ENCODE measurements at regions not wholly inside any gene's neighbourhood (a gene's known extent, or its start where the extent isn't known, plus 50 kb on each side); places are given as distances from the start of the nearest gene placed in this dataset.

DNA sequence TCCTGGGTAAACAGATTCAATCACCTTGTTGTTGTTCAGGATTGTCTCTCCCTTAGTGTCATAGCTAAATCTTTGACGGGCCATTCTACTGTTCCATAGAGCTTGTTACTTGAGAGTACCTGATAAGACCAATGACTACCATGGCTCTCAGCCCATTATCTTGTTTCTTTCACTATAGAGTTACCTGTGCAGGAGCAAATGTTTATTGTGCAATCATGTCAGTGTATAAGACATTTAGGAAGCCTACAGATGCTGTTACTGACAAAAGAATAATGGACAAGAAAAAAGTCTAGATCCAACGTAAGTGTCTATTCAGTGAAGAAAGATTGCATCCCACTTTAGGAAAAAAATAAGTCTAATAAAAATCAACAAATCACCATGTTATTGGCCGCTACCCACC lies 1041.7 kb upstream of the AUTS2 start:
- Histone ChIP-seq H2BK5ac (ENCODE audit: low read depth, low read length, poor library complexity, severe bottlenecking) (no peak overlapping the region), H3K36me3 (ENCODE audit: control insufficient read depth in 1 of 2, insufficient read depth in 2 of 2, low read depth in 1 of 2, low read length in 2 of 2) (no peaks in the 10 kb centered on the region), H2BK15ac (ENCODE audit: low read depth, poor library complexity, severe bottlenecking) (no peak overlapping the region), H3K9ac (ENCODE audit: low read length) (no peak overlapping the region), H2AFZ (ENCODE audit: low read depth, low read length) (no peak overlapping the region), H2BK120ac (ENCODE audit: low read depth, low read length) (no peak overlapping the region), H3K18ac (ENCODE audit: low read depth in 1 of 2, low read length in 2 of 2) (no peak overlapping the region), H3K27me3 (ENCODE audit: control insufficient read depth in 1 of 2, insufficient read depth in 1 of 2, low read length in 2 of 2) (no peaks in the 10 kb centered on the region), H2AK5ac (ENCODE audit: low read length, severe bottlenecking) (no peak overlapping the region), H2BK12ac (ENCODE audit: low read length in 2 of 2) (no peak overlapping the region), H3K27ac (ENCODE audit: low read length, poor library complexity, severe bottlenecking) (no peak overlapping the region), H3K4me3 (ENCODE audit: insufficient read depth in 1 of 2, low read depth in 1 of 2, low read length in 2 of 2) (no peak overlapping the region), H3K23ac (ENCODE audit: low read length in 2 of 2) (no peak overlapping the region), H3K4me2 (ENCODE audit: low read length, poor library complexity, severe bottlenecking) (no peak overlapping the region), H3K79me1 (replicated peaks; ENCODE audit: low read length, poor library complexity, severe bottlenecking) (no peaks in the 10 kb centered on the region), H3K4me1 (ENCODE audit: control insufficient read depth, insufficient read depth, low read depth, low read length) (no peaks in the 10 kb centered on the region), H4K8ac (ENCODE audit: low read length) (no peak overlapping the region), H3K14ac (ENCODE audit: low read length in 2 of 2) (no peak overlapping the region), H3K9me3 (ENCODE audit: control insufficient read depth, low read length) (no peaks in the 10 kb centered on the region), H4K91ac (ENCODE audit: low read length) (no peak overlapping the region), H3K4ac (ENCODE audit: low read depth in 1 of 2, low read length in 2 of 2) (no peak overlapping the region)
- no peak for DNase-seq
- WGBS = 82% methylated on average over 2 of the region's 3 CpGs

DNA sequence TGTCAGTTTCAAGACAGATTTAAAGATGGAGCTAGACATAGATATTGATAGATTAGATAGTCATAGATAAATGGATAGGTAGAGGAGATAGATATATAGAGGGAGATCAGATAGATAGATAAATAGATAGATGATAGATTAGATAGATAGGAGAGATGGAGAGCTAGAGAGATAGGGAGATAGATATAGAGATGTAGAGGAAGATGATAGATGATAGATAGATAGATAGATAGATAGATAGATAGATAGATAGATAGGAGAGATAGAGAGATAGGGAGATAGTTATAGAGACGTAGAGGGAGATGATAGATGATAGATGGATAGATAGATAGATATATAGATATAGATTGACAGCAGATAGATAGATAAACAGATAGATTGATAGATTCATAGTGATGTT lies 1038.8 kb upstream of the AUTS2 start:
- Histone ChIP-seq H2AK5ac (ENCODE audit: low read length, severe bottlenecking) (no peak overlapping the region), H3K9me3 (ENCODE audit: control insufficient read depth, low read length) (no peaks in the 10 kb centered on the region), H3K27ac (ENCODE audit: low read length, poor library complexity, severe bottlenecking) (no peak overlapping the region), H3K9ac (ENCODE audit: low read length) (no peak overlapping the region), H2BK15ac (ENCODE audit: low read depth, poor library complexity, severe bottlenecking) (no peak overlapping the region), H2BK12ac (ENCODE audit: low read length in 2 of 2) (no peak overlapping the region), H4K91ac (ENCODE audit: low read length) (no peak overlapping the region), H3K23ac (ENCODE audit: low read length in 2 of 2) (no peak overlapping the region), H3K4me2 (ENCODE audit: low read length, poor library complexity, severe bottlenecking) (no peak overlapping the region), H3K27me3 (ENCODE audit: control insufficient read depth in 1 of 2, insufficient read depth in 1 of 2, low read length in 2 of 2) (no peaks in the 10 kb centered on the region), H3K4me1 (ENCODE audit: control insufficient read depth, insufficient read depth, low read depth, low read length) (no peaks in the 10 kb centered on the region), H3K18ac (ENCODE audit: low read depth in 1 of 2, low read length in 2 of 2) (no peak overlapping the region), H2AFZ (ENCODE audit: low read depth, low read length) (no peak overlapping the region), H2BK5ac (ENCODE audit: low read depth, low read length, poor library complexity, severe bottlenecking) (no peak overlapping the region), H3K79me1 (replicated peaks; ENCODE audit: low read length, poor library complexity, severe bottlenecking) (no peaks in the 10 kb centered on the region), H3K14ac (ENCODE audit: low read length in 2 of 2) (no peak overlapping the region), H2BK120ac (ENCODE audit: low read depth, low read length) (no peak overlapping the region), H4K8ac (ENCODE audit: low read length) (no peak overlapping the region), H3K4me3 (ENCODE audit: insufficient read depth in 1 of 2, low read depth in 1 of 2, low read length in 2 of 2) (no peak overlapping the region), H3K4ac (ENCODE audit: low read depth in 1 of 2, low read length in 2 of 2) (no peak overlapping the region), H3K36me3 (ENCODE audit: control insufficient read depth in 1 of 2, insufficient read depth in 2 of 2, low read depth in 1 of 2, low read length in 2 of 2) (no peaks in the 10 kb centered on the region)
- DNase-seq = no peak
- WGBS = 69% methylated on average over 1 of the region's 1 CpG

DNA sequence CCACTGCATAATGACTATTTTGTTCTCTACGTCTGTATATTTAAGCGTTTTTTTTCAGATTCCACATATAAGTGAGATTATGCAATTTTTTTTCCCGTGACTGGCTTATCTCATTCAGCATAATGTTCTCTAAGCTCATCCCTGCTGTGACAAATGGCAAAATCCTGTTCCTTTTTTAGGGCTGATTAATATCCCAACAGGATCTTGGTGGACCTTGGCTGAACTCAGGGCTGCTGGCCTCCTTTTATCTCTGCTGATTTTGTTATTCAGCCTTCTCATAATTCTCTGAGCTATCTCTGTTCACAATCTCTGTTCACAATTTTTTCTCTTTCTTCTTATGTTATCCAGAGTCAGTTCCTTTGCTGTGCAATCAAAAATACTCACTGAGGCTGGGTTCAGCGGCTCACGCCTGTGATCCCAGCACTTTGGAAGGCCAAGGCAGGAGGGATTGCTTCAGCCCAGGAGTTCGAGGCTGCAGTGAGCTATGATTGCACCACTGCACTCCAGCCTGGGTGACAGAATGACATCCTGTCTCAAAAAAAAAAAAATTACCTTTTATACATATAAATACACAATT lies 1035.9 kb upstream of the AUTS2 start:
- Histone ChIP-seq H3K9ac (ENCODE audit: low read length) (no peak overlapping the region), H2BK5ac (ENCODE audit: low read depth, low read length, poor library complexity, severe bottlenecking) (no peak overlapping the region), H3K14ac (ENCODE audit: low read length in 2 of 2) (no peak overlapping the region), H4K91ac (ENCODE audit: low read length) (no peak overlapping the region), H3K27me3 (ENCODE audit: control insufficient read depth in 1 of 2, insufficient read depth in 1 of 2, low read length in 2 of 2) (no peaks in the 10 kb centered on the region), H3K18ac (ENCODE audit: low read depth in 1 of 2, low read length in 2 of 2) (no peak overlapping the region), H3K4me2 (ENCODE audit: low read length, poor library complexity, severe bottlenecking) (no peak overlapping the region), H3K23ac (ENCODE audit: low read length in 2 of 2) (no peak overlapping the region), H2BK12ac (ENCODE audit: low read length in 2 of 2) (no peak overlapping the region), H3K4me3 (ENCODE audit: insufficient read depth in 1 of 2, low read depth in 1 of 2, low read length in 2 of 2) (no peak overlapping the region), H3K4ac (ENCODE audit: low read depth in 1 of 2, low read length in 2 of 2) (no peak overlapping the region), H2BK15ac (ENCODE audit: low read depth, poor library complexity, severe bottlenecking) (no peak overlapping the region), H3K36me3 (ENCODE audit: control insufficient read depth in 1 of 2, insufficient read depth in 2 of 2, low read depth in 1 of 2, low read length in 2 of 2) (no peaks in the 10 kb centered on the region), H2AK5ac (ENCODE audit: low read length, severe bottlenecking) (no peak overlapping the region), H2BK120ac (ENCODE audit: low read depth, low read length) (no peak overlapping the region), H3K27ac (ENCODE audit: low read length, poor library complexity, severe bottlenecking) (no peak overlapping the region), H3K4me1 (ENCODE audit: control insufficient read depth, insufficient read depth, low read depth, low read length) (no peaks in the 10 kb centered on the region), H2AFZ (ENCODE audit: low read depth, low read length) (no peak overlapping the region), H3K79me1 (replicated peaks; ENCODE audit: low read length, poor library complexity, severe bottlenecking) (no peaks in the 10 kb centered on the region), H3K9me3 (ENCODE audit: control insufficient read depth, low read length) (peaks cover 5% of the 10 kb centered on the region), H4K8ac (ENCODE audit: low read length) (no peak overlapping the region)
- WGBS = 55% methylated on average over 6 of the region's 6 CpGs
- no peak for DNase-seq

DNA sequence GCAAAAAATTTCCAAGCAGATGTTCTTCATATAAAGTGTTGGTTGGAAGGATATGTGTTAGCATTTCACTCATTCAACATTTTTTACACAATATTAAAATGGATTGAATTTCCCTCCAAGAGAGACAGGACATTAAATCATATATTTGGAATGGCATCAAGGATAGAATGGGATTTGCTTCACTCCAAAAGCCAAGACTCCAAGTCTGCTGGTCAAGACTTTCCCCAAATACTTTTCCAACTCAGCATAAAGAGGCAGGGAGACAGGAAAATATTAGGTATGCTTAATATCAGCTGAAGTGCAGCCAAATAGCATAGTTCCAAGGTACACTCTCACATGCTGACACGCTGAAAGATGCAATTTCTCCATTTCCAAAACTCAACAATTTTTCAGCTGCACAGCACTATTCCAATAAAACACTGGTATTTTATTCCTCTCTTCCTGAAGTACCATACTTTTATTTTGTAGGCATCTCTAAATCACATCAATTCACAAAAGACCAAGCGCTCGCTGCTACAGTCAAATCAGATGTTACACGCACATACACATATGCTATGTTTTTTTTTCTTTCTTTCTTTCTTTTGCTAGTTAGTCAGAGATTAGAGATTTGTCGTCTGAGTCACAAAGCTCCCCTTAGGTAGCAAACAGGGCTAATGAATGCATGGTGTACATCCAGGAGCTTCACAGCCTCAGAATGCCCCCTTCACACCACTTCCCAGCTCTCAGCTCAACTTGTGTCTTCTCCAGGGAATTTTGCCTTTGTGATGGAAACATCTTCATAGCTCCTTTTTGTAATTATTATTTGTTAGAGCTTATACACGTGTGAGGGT lies 1033.8 kb upstream of the AUTS2 start:
- H2BK5ac ChIP-seq (ENCODE audit: low read depth, low read length, poor library complexity, severe bottlenecking) = no peak overlapping the region
- peaks cover 5% of the 10 kb centered on the region for H3K9me3 ChIP-seq (ENCODE audit: control insufficient read depth, low read length)
- H3K4me2 ChIP-seq (ENCODE audit: low read length, poor library complexity, severe bottlenecking) = no peak overlapping the region
- no peak overlapping the region for H2BK120ac ChIP-seq (ENCODE audit: low read depth, low read length)
- H2AK5ac ChIP-seq (ENCODE audit: low read length, severe bottlenecking) = no peak overlapping the region
- no peak overlapping the region for H4K91ac ChIP-seq (ENCODE audit: low read length)
- WGBS = 84% methylated on average over 5 of the region's 6 CpGs
- H2BK15ac ChIP-seq (ENCODE audit: low read depth, poor library complexity, severe bottlenecking) = no peak overlapping the region
- H3K27ac ChIP-seq (ENCODE audit: low read length, poor library complexity, severe bottlenecking) = no peak overlapping the region
- H3K27me3 ChIP-seq (ENCODE audit: control insufficient read depth in 1 of 2, insufficient read depth in 1 of 2, low read length in 2 of 2) = no peaks in the 10 kb centered on the region
- H3K14ac ChIP-seq (ENCODE audit: low read length in 2 of 2) = no peak overlapping the region
- H2BK12ac ChIP-seq (ENCODE audit: low read length in 2 of 2) = no peak overlapping the region
- H4K8ac ChIP-seq (ENCODE audit: low read length) = no peak overlapping the region
- no peak overlapping the region for H3K18ac ChIP-seq (ENCODE audit: low read depth in 1 of 2, low read length in 2 of 2)
- H3K4me3 ChIP-seq (ENCODE audit: insufficient read depth in 1 of 2, low read depth in 1 of 2, low read length in 2 of 2) = no peak overlapping the region
- no peaks in the 10 kb centered on the region for H3K79me1 ChIP-seq (replicated peaks; ENCODE audit: low read length, poor library complexity, severe bottlenecking)
- no peak overlapping the region for H3K23ac ChIP-seq (ENCODE audit: low read length in 2 of 2)
- no peak for DNase-seq
- H3K4ac ChIP-seq (ENCODE audit: low read depth in 1 of 2, low read length in 2 of 2) = no peak overlapping the region
- H3K9ac ChIP-seq (ENCODE audit: low read length) = no peak overlapping the region
- no peak overlapping the region for H2AFZ ChIP-seq (ENCODE audit: low read depth, low read length)
- H3K4me1 ChIP-seq (ENCODE audit: control insufficient read depth, insufficient read depth, low read depth, low read length) = no peaks in the 10 kb centered on the region
- no peaks in the 10 kb centered on the region for H3K36me3 ChIP-seq (ENCODE audit: control insufficient read depth in 1 of 2, insufficient read depth in 2 of 2, low read depth in 1 of 2, low read length in 2 of 2)
